HuH-7 (cell line): ENCODE measurements at regions not wholly inside any gene's neighbourhood (a gene's known extent, or its start where the extent isn't known, plus 50 kb on each side); places are given as distances from the start of the nearest gene placed in this dataset.
A peak's percentile ranks its signal among the peaks of the same experiment; 100 is the strongest.
"Not testable (repeated sequence)": the region's sequence is repeated elsewhere in the genome, so short reads cannot be mapped to it uniquely, and the experiment has no call there.

Experiments
- DNase-seq: peaks from one replicate; pipeline ENCODE4 v3.0.0; 2011; ENCODE audit warnings: low spot score

DNA sequence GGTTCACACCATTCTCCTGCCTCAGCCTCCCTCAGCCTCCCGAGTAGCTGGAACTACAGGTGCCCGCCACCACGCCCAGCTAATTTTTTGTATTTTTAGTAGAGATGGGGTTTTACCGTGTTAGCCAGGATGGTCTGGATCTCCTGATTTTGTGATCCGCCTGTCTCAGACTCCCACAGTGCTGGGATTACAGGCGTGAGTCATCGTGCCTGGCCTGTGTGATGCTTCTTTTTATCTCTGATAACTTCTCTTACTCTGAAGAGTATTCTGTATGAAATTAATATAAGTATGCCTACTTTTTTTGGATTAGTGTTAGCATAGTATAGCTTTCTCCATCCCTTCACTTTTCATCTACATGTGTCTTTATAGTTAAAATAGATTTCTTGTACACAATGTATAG is 180.8 kb upstream of the GALNT15 start:
- DNase-seq: not testable (repeated sequence)

GRCh38 chr3:15996496-15996895 is 178.0 kb upstream of the GALNT15 start:
- DNase-seq: not testable (repeated sequence)

DNA sequence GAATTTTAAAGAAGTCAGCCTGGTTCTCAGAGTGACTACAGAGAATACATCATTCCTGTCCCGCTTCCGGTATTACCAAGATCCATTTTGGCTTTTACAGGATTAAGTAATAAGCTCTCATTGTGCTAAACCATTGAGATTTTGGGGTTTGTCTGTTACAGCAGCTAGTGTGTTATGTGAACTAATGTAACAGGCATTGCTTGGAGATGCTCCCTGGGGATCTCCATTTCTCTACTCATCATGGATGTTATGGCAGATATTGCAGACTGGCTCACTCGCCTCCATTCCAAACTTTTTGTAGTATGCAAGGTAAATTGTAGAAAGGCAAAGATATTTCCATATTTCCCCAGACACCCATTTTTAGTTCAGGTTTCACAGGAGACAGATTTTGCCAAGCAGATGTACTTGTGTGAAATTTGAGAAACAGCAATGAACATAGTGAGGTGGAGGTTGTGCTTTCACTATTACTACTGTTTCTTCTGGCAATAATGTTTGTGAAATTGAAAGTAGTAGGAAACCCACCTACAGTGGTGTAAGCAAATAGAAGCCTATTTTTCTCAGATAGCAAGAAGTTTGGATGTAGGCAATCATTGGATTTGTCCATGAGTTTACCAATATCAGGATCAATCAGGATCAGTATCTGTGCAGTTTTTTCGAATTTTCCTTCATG is 177.1 kb upstream of the GALNT15 start:
- DNase-seq: no peak

DNA sequence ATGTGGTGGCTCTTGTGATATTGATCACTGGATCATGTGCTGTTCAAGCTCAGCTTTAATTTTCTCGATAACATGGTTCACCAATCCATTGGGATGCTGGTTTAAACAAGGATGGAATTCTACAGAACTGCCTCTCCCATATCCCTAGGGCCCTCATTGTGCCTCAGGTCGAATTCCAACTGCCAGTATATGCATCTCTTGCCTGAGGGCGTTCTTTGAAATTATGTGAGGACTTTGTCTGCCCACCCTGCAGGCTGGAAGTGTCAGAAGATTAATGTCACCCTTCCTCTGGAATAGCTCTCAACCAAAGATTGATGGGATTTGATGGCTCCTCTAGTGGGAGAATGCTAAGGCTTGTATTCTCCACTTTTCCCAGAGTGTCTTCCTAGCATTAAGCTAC is 175.6 kb upstream of the GALNT15 start:
- no peak for DNase-seq

- no peak for DNase-seq
These were observed 169.7 kb upstream of the GALNT15 start for GRCh38 chr3:16004812-16005211.

GRCh38 chr3:16011376-16011775 is 163.1 kb upstream of the GALNT15 start:
- no peak for DNase-seq

GRCh38 chr3:16012086-16012485 is 162.4 kb upstream of the GALNT15 start:
- no peak for DNase-seq

GRCh38 chr3:16013568-16013967 is 160.9 kb upstream of the GALNT15 start:
- DNase-seq: no peak

DNA sequence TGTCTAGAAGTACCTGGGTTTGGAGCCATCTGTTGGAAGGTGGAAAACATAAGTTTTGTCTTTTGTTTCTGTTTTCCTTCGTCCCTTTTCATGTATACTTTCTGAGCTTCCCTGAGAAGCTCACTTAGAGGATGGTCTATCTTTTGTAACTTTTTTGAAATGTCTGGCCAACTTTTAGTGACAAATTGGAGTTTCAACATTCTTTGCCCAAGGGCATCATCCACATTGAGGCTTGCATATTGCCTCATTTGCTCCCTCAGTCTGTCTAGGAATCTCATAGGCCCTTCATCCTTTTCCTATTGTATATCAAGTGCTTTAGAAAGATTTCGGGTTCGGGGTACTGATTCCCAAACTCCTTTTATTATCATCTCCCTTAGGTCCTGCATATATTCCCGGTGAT is 152.7 kb upstream of the GALNT15 start:
- not testable (repeated sequence) for DNase-seq

DNA sequence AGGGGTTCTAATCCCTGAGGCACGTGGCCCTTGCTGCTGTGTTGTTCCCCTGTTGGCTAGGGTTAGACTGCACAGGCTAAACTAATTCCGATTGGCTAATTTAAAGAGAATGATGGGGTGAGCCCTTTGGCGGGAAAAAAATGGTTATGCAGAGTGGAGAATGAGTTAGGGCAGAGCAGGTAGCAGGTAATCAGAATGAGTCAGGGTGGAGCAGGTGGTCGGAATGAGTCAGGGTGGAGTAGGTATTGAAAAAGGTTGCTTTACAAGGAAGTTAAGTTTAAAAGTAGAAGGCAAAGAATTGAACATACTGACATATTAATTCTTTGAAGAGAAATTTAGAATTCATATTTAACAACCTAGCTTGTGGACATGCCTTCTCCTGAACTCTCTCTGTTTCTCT is 150.6 kb upstream of the GALNT15 start:
- not testable (repeated sequence) for DNase-seq

DNA sequence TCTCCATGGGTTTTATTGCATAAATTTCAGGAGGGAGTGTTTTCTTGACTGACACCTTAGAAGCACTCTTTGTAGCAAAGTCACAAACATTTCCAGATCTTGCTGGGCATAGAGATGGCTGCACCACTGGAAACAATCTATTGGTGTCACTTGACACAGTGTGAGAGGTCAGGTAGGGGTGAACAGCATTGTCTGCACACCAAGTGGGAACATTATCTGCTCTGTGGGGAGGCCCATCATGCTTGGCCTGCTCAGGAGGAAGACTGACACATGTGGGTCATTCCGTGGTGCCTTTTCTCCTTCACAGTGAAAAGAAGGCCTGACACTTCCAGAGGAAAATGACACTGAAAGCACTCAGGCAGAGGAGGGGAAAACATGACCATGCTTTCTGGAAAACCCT is 149.9 kb upstream of the GALNT15 start:
- DNase-seq: no peak

DNA sequence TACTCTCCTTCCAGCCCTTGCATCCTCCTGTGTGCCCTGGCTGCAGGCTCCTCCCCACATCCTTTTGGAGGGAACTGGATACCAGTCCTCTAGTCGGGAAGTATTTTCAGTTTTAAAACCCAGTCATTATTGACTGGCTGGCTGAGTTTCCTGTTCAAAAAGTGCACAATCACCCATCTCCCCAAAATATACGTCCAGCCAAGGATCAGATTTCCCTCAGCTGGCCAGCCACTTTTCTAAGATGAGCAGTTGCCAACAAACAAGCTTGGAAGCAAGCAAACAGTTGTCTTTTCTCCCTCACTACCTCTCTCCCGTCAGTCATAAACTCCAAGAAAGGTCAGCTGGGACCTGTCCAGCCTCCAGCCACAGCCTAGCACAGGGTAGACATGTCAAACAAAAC is 147.7 kb upstream of the GALNT15 start:
- DNase-seq: no peak

DNA sequence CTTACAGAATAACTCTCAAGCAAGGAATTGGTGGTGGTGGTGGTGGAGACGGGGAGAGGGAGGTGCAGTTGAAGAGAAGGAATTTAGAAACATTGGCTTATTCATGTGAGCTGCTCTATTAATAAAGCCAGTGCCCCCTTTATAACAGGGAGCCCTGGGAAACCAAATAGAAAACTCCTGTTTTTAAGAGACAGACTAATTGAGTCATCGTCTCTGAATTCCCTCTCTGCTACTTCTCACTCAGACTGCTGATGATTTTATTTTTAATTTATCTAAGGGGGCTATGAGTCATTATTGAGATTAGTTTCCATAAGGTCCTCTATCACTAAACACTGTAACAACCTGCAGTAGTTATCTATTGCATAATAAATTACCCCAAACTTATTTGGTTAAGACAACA is 145.9 kb upstream of the GALNT15 start:
- no peak for DNase-seq

GRCh38 chr3:16030342-16030741 is 144.1 kb upstream of the GALNT15 start:
- DNase-seq: no peak

- DNase-seq: no peak
These were observed 143.0 kb upstream of the GALNT15 start for GRCh38 chr3:16031434-16031833.

DNA sequence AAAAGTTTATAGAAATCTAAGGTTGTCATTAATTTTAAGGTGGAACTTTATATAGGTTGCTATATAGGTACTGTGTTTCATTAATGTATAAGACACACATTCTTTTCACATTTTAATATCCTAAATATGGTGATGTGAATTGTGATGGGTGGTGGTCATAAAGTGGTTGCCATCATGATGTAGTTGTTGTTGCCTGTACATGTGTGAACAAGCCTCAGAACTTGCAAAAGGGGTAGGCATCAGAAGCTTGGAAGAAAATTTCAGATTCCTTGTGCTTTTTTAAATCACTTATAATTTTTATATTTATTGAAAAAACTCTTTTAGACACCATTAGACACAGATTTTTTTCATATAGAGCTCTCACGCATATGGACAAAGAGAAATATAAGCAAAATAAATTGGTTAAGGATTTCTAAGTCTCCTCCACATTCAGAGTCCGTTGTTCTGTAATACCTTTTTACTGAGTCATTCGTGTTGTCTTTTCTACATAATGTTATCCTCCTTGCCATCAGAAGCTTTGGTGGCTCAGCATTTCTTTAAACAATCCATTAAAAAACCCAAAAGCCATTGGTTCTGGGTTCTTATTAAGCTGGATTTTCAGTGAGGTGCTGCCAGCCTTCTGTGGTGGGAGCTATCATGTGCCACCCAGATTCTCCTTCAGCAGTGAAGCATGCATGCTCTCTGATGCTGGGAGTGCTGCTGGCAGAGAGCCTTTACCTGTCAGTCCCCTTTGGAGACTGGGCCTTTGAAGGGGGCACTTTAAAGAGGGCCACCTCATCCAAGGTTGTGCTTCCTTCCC is 140.4 kb upstream of the GALNT15 start:
- no peak for DNase-seq

DNA sequence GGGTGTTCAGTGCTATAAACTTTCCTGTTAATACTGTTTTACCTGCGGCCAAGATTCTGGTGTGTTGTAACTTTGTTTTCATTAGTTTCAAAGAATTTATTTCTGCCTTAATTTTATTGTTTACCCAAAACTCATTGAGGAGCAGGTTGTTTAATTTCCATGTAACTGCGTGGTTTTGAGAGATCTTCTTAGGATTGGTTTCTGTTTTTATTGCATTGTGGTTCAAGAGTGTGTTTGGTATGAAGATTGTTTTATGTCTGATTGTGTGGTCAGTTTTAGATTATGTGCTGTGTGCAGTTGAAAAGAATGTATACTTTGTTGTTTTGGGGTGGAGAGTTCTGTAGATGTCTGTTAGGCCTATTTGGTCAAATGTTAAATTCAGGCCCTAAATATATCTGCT is 133.5 kb upstream of the GALNT15 start:
- DNase-seq: no peak

DNA sequence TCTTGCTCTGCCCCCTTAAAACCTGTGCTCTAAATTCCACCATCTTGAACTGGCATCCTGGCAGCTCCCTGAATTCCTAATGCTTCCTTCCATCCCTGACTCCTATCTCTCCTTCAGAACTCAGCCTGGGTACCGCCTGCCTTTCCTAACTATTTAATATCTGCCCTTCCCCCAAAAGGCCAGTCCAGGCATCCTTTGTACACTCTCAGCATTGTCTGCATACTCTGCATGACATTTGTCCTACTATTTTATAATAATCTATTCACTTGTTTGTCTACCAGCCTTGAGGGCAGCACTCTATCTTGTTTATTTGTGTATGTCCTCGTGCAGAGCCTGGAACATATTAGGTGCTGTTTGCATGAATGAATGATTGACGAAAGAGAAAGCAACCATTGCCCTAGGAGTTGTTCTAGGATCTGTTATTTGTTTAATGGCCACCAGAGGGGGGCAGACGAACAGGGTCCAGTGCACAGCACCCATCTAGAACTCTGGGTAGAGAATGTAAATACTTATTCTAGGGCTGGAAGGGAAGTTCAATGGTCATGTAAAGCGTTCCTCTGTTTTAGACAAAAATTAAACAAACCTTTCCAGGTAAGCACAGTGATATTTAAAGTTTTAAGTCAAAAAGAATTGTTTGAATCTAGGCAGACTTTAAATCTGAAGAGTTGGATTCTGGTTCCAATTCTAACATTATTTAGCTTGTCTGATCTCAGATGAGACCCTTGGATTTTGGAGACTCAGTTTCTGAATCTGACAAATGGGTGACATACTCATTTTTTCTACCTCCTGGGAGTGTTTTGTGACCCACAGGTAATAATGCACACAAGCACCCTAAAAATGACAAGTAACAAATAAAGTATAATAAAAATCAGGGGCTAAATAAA is 125.8 kb upstream of the GALNT15 start:
- DNase-seq: peak; percentile 88

- DNase-seq: no peak
These were observed 123.6 kb upstream of the GALNT15 start for GRCh38 chr3:16050641-16051467.

DNA sequence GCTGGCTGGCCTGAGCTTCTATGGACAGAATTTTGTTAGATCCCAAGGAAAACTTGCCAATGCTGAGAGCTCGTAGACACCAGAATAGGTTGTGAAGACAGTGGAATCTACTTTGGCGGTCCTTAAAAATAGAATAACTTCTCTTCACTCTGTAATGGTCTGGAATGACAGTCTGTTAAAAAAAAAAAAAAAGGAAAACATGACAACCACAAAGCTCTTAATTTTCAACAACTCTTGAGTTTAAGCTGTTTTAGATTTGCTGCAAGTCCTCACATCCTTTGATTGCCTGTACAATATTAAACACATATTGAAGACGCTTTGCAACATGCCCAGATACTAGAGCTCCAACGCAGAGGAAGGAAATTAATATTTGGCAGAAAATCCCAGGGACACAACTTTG is 122.8 kb upstream of the GALNT15 start:
- no peak for DNase-seq

- no peak for DNase-seq
These were observed 121.5 kb upstream of the GALNT15 start for GRCh38 chr3:16052964-16053363.

DNA sequence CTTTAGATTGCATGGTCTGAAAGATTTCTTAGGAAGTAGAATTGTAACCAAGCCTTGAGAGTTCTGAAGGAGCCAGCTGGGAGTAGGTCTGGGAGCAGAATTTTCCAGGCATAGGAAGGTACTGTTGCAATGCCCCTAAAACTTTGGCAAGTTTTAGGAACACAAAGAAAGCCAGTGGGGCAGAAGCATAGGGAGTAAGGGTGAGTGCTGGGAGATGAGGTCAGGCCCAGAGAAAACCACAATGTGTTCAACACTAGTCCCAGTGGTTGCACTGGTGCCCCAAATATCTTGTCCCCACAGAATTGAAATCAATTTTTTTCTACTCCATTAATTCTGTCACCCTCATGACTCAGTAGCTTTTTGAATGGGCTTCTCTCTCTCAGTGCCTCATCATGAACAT is 120.7 kb upstream of the GALNT15 start:
- no peak for DNase-seq
